Stimulated activated CD4-positive, alpha-beta T cell treated with anti-CD3 and anti-CD28 coated beads, Interleukin-2, amount 100 ng/mL, for 24 hours (primary cell): ENCODE measurements at regions not wholly inside any gene's neighbourhood (a gene's known extent, or its start where the extent isn't known, plus 50 kb on each side); places are given as distances from the start of the nearest gene placed in this dataset.
"Not testable (repeated sequence)": the region's sequence is repeated elsewhere in the genome, so short reads cannot be mapped to it uniquely, and the experiment has no call there.

Experiments used
- DNase-seq, 2 donors: peaks; one replicate each; pipeline ENCODE4 v3.0.0-alpha.2; 2020

GRCh38 chr7:152905949-152906348, 146.4 kb downstream of the ACTR3B start:
- DNase-seq = no peak

GRCh38 chr7:152907042-152907761, 147.7 kb downstream of the ACTR3B start:
- DNase-seq = no peak

- no peak for DNase-seq
Observed at GRCh38 chr7:152909280-152909679, 149.7 kb downstream of the ACTR3B start.

- no peak for DNase-seq
Observed at GRCh38 chr7:152909683-152910544, 150.4 kb downstream of the ACTR3B start.

- no peak for DNase-seq
Observed at GRCh38 chr7:152910545-152911225, 151.1 kb downstream of the ACTR3B start.

- no peak for DNase-seq
Observed at GRCh38 chr7:152911226-152911560, 151.6 kb downstream of the ACTR3B start.

- no peak for DNase-seq
Observed at GRCh38 chr7:152911922-152912321, 152.4 kb downstream of the ACTR3B start.

GRCh38 chr7:152912511-152912910, 153.0 kb downstream of the ACTR3B start:
- no peak for DNase-seq

- DNase-seq = no peak
Observed at GRCh38 chr7:152913492-152913891, 153.9 kb downstream of the ACTR3B start.

GRCh38 chr7:152914014-152914844, 154.7 kb downstream of the ACTR3B start:
- no peak for DNase-seq

GRCh38 chr7:152914845-152915102, 155.2 kb downstream of the ACTR3B start:
- DNase-seq = not testable (repeated sequence)

- no peak for DNase-seq
Observed at GRCh38 chr7:152922318-152923081, 162.9 kb downstream of the ACTR3B start.

GRCh38 chr7:152923711-152924110, 164.2 kb downstream of the ACTR3B start:
- no peak for DNase-seq

- no peak for DNase-seq
Observed at GRCh38 chr7:152924238-152924637, 164.7 kb downstream of the ACTR3B start.

- DNase-seq = no peak
Observed at GRCh38 chr7:152924826-152925411, 165.4 kb downstream of the ACTR3B start.

GRCh38 chr7:152925412-152926147, 166.0 kb downstream of the ACTR3B start:
- DNase-seq = no peak

GRCh38 chr7:152931633-152932032, 172.1 kb downstream of the ACTR3B start:
- DNase-seq = no peak

- no peak for DNase-seq
Observed at GRCh38 chr7:152937282-152937681, 177.7 kb downstream of the ACTR3B start.

- not testable (repeated sequence) for DNase-seq
Observed at GRCh38 chr7:152946616-152947015, 187.1 kb downstream of the ACTR3B start.

- DNase-seq = no peak
Observed at GRCh38 chr7:152947686-152948085, 188.1 kb downstream of the ACTR3B start.

- DNase-seq = no peak
Observed at GRCh38 chr7:152949253-152949652, 189.7 kb downstream of the ACTR3B start.
